Astrocyte (in vitro differentiated cells and primary cell): ENCODE measurements at regions not wholly inside any gene's neighbourhood (a gene's known extent, or its start where the extent isn't known, plus 50 kb on each side); places are given as distances from the start of the nearest gene placed in this dataset.

Source experiments
- CTCF ChIP-seq: IDR thresholded peaks from 2 replicates; pipeline ENCODE4 v1.5.1; 2011; ENCODE audit warnings: low read depth, mild to moderate bottlenecking, inconsistent platforms, low read length, moderate library complexity; ENCODE audit not compliant: insufficient read depth
- EZH2 ChIP-seq: IDR thresholded peaks from 2 replicates; pipeline ENCODE4 v1.6.1; 2012; ENCODE audit warnings: mild to moderate bottlenecking, low read length, inconsistent platforms; ENCODE audit not compliant: insufficient read depth

GRCh38 chr2:67221266-67221665 lies 175.9 kb upstream of the ETAA1 start:
- no peak for TF ChIP-seq CTCF
- no peak for TF ChIP-seq EZH2
